K562 (cell line): ENCODE measurements at regions not wholly inside any gene's neighbourhood (a gene's known extent, or its start where the extent isn't known, plus 50 kb on each side); places are given as distances from the start of the nearest gene placed in this dataset.

Experiments
- ATAC-seq: fragments of 200-7000 bp; cut with Tn5 transposase; 3 replicates; pipeline ENCODE4 v1.9.1; 2020; ENCODE audit warnings: moderate library complexity
- BruUV-seq: library from RNA; stranded (reverse); fragments of 400-500 nt; replicated peaks from 2 replicates; lab custom pipeline; 2021; lab: Mats Ljungman, UMichigan
- CTCF ChIA-PET: fragments of 300-600 bp; formaldehyde crosslinking; extraction: SDS; loops from one replicate; lab custom pipeline; 2021; ENCODE audit warnings: low intra/inter-chr PET ratio; lab: Yijun Ruan, JAX
- POLR2A ChIA-PET: fragments of 300-600, 350-650 bp; sonication (Branson Sonifier 250); formaldehyde crosslinking; extraction: SDS; loops from one replicate; lab custom pipeline; 2021; ENCODE audit warnings: antibody characterized with exemption, inconsistent platforms; lab: Yijun Ruan, JAX
- DNase-seq, 4 experiments: peaks; one replicate each; pipeline versions ENCODE4 v3.0.0 to v3.0.0-alpha.2; 2011 to 2018; ENCODE audit warnings: low spot score in 3 of 4, mixed read lengths in 3 of 4; ENCODE audit errors: extremely low read depth in 1 of 4
- FAIRE-seq: peaks from 2 replicates; lab custom pipeline; 2011; peaks lifted over from hg19 to GRCh38; lab: Jason Lieb, UNC
- H2AFZ ChIP-seq: 2 replicates; pipeline ENCODE4 v1.6.0; 2011; ENCODE audit warnings: low read depth, low read length, control low read depth, inconsistent platforms
- H3K27ac ChIP-seq: fragments of 200-600 bp; 3 replicates; pipeline ENCODE4 v1.8.0; 2011; ENCODE audit warnings: low read depth, mild to moderate bottlenecking, control low read depth, inconsistent platforms, low read length, moderate library complexity, mixed read lengths; ENCODE audit errors: extremely low read depth
- H3K27me3 ChIP-seq, 2 experiments: fragments of 300-600 bp in 1 of 2; 2 replicates in 1 of 2; 3 replicates in 1 of 2; pipeline versions ENCODE4 v1.6.0 to v1.8.0; 2011; ENCODE audit warnings: inconsistent platforms in 2 of 2, low read length in 2 of 2, mild to moderate bottlenecking in 1 of 2, mixed read lengths in 1 of 2, moderate library complexity in 1 of 2; ENCODE audit not compliant: control insufficient read depth in 2 of 2, insufficient read depth in 2 of 2
- H3K36me3 ChIP-seq: fragments of 300-600 bp; 3 replicates; pipeline ENCODE4 v1.8.0; 2011; ENCODE audit warnings: mild to moderate bottlenecking, low read length, inconsistent platforms; ENCODE audit not compliant: control insufficient read depth, insufficient read depth
- H3K4me1 ChIP-seq, 2 experiments: fragments of 200-600 bp in 1 of 2; replicated peaks in 1 of 2; 2 replicates in 1 of 2; 3 replicates in 1 of 2; pipeline versions ENCODE4 v1.5.1 to v1.8.0; 2011; ENCODE audit warnings: inconsistent platforms in 2 of 2, low read length in 2 of 2, mild to moderate bottlenecking in 1 of 2, mixed read lengths in 1 of 2, moderate library complexity in 1 of 2; ENCODE audit not compliant: control insufficient read depth in 2 of 2, insufficient read depth in 2 of 2
- H3K4me2 ChIP-seq: 2 replicates; pipeline ENCODE4 v1.6.1; 2011; ENCODE audit warnings: low read length, control low read depth, inconsistent platforms, mixed read lengths; ENCODE audit not compliant: insufficient read depth
- H3K4me3 ChIP-seq: fragments of 200-600 bp; sonication (generic), shearing (Covaris generic); 2 replicates; pipeline ENCODE4 v1.5.1; 2016; ENCODE audit warnings: control low read depth, inconsistent platforms
- H3K79me2 ChIP-seq: fragments of 200-600 bp; 3 replicates; pipeline ENCODE4 v1.8.0; 2011; ENCODE audit warnings: low read length, inconsistent platforms; ENCODE audit not compliant: control insufficient read depth, insufficient read depth
- H3K9ac ChIP-seq, 2 experiments: 2 replicates each; pipeline versions ENCODE4 v1.6.0 to v1.6.1; 2011; ENCODE audit warnings: low read depth in 2 of 2, low read length in 2 of 2, control low read depth in 1 of 2, inconsistent platforms in 1 of 2, mild to moderate bottlenecking in 1 of 2, mixed read lengths in 1 of 2; ENCODE audit not compliant: insufficient read depth in 1 of 2
- H3K9me1 ChIP-seq: one replicate; pipeline ENCODE4 v1.6.0; 2011; ENCODE audit warnings: inconsistent platforms, mild to moderate bottlenecking, low read length, moderate library complexity; ENCODE audit not compliant: control insufficient read depth, insufficient read depth
- H3K9me3 ChIP-seq: replicated peaks from 2 replicates; pipeline ENCODE4 v1.5.1; 2011; ENCODE audit warnings: low read depth, low read length, inconsistent platforms; ENCODE audit not compliant: control insufficient read depth, insufficient read depth
- H4K20me1 ChIP-seq: replicated peaks from 2 replicates; pipeline ENCODE4 v1.6.1; 2011; ENCODE audit warnings: low read length, inconsistent platforms, mixed read lengths; ENCODE audit not compliant: control insufficient read depth, insufficient read depth
- DIDO1 ChIP-seq: fragments of 450-650 bp; IDR thresholded peaks from 2 replicates; pipeline ENCODE4 v1.6.1; 2016; ENCODE audit warnings: low read depth, missing biosample characterization, missing genetic modification characterization
- HNRNPH1 ChIP-seq: fragments of 200-400 bp; formaldehyde crosslinking; optimal IDR thresholded peaks from 2 replicates; pipeline ENCODE3; 2017; ENCODE audit warnings: low read depth, mild to moderate bottlenecking, low read length, moderate library complexity
- MEIS2 ChIP-seq: fragments of 450-650 bp; IDR thresholded peaks from 2 replicates; pipeline ENCODE4 v1.6.1; 2014; ENCODE audit warnings: mild to moderate bottlenecking; ENCODE audit not compliant: partially characterized antibody
- PRMT5 ChIP-seq: sonication (generic); formaldehyde crosslinking; IDR thresholded peaks from 2 replicates; pipeline ENCODE4 v1.5.0; 2020; ENCODE audit warnings: missing genetic modification reagents
- ZBTB40 ChIP-seq, 2 experiments: fragments of 450-650 bp in 1 of 2; sonication (generic) in 1 of 2; formaldehyde crosslinking in 1 of 2; IDR thresholded peaks; 2 replicates each; pipeline versions ENCODE4 v1.7.1 to v1.9.0; 2016 to 2022; ENCODE audit warnings: inconsistent platforms in 1 of 2, mild to moderate bottlenecking in 1 of 2, missing genetic modification reagents in 1 of 2
- WGBS: fragments of 100-300 bp; shearing (Covaris generic); methylation state at CpG from one replicate; pipeline ENCODE4 v1.1.6; 2016; ENCODE audit warnings: low coverage, mixed read lengths; ENCODE audit not compliant: insufficient coverage; ENCODE audit errors: missing lambda C conversion rate; 5-methylcytosine and 5-hydroxymethylcytosine counted together
- in situ Hi-C: fragments of 300-500 bp; cut with MboI; formaldehyde crosslinking; loops from 4 replicates; pipeline ENCODE4 v1.15.0; 2018; ENCODE audit warnings: inconsistent platforms, mixed read lengths
- intact Hi-C: fragments of 100-400 bp; cut with micrococcal nuclease; formaldehyde crosslinking; loops from 2 replicates; pipeline ENCODE4 v1.14.2; 2022
- TF ChIP-seq, protein P1 (sequence below): sonication (generic); formaldehyde crosslinking; IDR thresholded peaks from 2 replicates; pipeline ENCODE4 v1.8.1; 2023; ENCODE audit warnings: mild to moderate bottlenecking, missing genetic modification reagents
- TF ChIP-seq, protein P2 (sequence below): fragments of 250-450 bp; sonication (Bioruptor Pico); IDR thresholded peaks from 2 replicates; pipeline ENCODE4 v1.5.0; 2021; ENCODE audit warnings: mild to moderate bottlenecking, moderate library complexity

GRCh38 chr14:27056586-27056985 is 458.8 kb upstream of the NOVA1 start:
- ChIA-PET POLR2A (no interaction called here), CTCF (no interaction called here)
- Histone ChIP-seq H4K20me1 (no peaks in the 10 kb centered on the region), H3K9me1 (no peaks in the 10 kb centered on the region), H3K9me3 (no peaks in the 10 kb centered on the region), H3K4me1 (no peaks in the 10 kb centered on the region), H2AFZ (no peak overlapping the region), H3K36me3 (no peaks in the 10 kb centered on the region), H3K79me2 (no peaks in the 10 kb centered on the region), H3K27ac (no peak overlapping the region), H3K4me2 (no peak overlapping the region), H3K27me3 (no peaks in the 10 kb centered on the region), H3K4me3 (no peak overlapping the region), H3K9ac (no peak overlapping the region)
- in situ Hi-C loops (no loop called here), intact Hi-C loops (no loop called here)
- ATAC-seq (no peak), DNase-seq (no peak), FAIRE-seq (no peak)
- BruUV-seq: no TSS peak
- WGBS: 0% methylated on average over 1 of the region's 1 CpG
- TF ChIP-seq PRMT5: no peak
- TF ChIP-seq, protein P1, sequence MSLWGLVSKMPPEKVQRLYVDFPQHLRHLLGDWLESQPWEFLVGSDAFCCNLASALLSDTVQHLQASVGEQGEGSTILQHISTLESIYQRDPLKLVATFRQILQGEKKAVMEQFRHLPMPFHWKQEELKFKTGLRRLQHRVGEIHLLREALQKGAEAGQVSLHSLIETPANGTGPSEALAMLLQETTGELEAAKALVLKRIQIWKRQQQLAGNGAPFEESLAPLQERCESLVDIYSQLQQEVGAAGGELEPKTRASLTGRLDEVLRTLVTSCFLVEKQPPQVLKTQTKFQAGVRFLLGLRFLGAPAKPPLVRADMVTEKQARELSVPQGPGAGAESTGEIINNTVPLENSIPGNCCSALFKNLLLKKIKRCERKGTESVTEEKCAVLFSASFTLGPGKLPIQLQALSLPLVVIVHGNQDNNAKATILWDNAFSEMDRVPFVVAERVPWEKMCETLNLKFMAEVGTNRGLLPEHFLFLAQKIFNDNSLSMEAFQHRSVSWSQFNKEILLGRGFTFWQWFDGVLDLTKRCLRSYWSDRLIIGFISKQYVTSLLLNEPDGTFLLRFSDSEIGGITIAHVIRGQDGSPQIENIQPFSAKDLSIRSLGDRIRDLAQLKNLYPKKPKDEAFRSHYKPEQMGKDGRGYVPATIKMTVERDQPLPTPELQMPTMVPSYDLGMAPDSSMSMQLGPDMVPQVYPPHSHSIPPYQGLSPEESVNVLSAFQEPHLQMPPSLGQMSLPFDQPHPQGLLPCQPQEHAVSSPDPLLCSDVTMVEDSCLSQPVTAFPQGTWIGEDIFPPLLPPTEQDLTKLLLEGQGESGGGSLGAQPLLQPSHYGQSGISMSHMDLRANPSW: no peak
- no peak for TF ChIP-seq ZBTB40 (IDR thresholded peaks at IDR 0.05)
- no peak for TF ChIP-seq ZBTB40 (CRISPR knock-in tag; IDR thresholded peaks at IDR 0.05)
- TF ChIP-seq MEIS2: no peak
- TF ChIP-seq HNRNPH1: no peak
- TF ChIP-seq, protein P2, sequence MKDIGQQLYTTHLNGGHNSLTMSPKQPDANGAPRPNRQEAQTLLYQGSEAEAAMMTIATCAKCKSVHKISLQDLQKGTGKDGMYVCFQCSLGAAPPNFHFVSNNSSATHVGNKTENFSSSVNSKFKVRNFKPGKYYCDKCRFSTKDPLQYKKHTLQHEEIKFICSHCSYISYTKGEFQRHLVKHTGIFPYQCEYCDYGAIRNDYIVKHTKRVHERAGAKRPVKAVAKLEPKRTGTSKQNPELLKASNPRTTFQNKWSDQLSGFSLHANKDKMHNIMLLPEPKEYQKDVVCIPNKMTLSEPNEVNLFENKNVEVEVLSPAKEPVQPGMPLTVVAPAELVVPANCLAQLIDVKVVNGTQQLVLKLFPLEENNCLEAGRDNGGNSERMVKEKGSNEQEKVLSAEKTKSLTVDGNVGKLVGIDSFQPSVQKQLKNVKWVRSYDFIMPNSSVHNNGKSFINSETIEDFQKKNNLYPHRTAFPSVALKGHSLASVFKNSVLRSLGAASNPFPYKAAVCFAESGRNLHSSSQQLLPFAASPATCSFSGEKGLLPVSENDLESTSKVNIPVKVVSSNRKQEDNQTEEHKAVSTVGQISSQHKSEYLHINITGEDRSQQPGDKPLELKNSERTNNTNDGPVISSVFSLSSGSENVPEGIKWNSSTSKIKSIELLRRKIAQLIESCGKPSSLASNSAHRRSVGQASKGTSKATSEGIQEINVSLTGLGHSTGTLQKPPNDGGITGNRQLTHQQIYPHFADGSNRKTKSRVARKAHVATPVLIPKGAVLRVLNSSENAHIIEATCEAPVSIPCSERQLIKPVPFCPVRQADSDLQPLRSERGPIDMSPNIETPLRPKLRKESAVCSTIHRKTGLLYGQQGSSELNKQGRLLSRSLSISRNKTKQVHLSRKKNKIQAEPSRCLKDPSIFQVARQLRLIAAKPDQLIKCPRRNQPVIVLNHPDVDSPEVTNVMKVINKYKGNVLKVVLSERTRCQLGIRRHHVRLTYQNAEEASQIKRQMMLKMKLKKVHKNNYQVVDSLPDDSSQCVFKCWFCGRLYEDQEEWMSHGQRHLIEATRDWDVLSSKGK (CRISPR knock-in tag): no peak
- TF ChIP-seq DIDO1 (tag): no peak
